ENCODE measurements at regions not wholly inside any gene's neighbourhood (a gene's known extent, or its start where the extent isn't known, plus 50 kb on each side); places are given as distances from the start of the nearest gene placed in this dataset.

DNA sequence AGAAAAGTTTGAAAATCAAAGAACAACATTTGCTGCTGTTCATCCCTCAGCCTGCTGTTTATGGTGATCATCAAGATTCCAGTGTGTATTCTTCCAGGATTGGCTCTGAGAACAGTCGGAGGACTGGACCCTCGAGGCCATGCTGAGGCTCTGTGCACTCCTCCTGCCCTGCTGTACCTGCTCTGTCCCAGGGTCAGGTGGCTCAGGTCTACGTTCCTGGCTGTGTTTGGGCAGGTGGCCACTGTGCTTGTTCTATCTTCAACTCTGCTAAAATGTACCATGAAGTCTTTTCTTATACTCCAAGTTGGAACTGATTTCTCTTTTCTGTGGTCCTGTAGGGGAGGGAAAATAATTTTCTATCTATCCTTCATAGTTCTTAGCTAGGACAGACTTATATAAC is 175.9 kb downstream of the RWDD3 start:
- TF ChIP-seq, protein P1, sequence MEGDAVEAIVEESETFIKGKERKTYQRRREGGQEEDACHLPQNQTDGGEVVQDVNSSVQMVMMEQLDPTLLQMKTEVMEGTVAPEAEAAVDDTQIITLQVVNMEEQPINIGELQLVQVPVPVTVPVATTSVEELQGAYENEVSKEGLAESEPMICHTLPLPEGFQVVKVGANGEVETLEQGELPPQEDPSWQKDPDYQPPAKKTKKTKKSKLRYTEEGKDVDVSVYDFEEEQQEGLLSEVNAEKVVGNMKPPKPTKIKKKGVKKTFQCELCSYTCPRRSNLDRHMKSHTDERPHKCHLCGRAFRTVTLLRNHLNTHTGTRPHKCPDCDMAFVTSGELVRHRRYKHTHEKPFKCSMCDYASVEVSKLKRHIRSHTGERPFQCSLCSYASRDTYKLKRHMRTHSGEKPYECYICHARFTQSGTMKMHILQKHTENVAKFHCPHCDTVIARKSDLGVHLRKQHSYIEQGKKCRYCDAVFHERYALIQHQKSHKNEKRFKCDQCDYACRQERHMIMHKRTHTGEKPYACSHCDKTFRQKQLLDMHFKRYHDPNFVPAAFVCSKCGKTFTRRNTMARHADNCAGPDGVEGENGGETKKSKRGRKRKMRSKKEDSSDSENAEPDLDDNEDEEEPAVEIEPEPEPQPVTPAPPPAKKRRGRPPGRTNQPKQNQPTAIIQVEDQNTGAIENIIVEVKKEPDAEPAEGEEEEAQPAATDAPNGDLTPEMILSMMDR (conservative IDR thresholded peaks at IDR 0.05; ENCODE audit: low read length): no peak
- TF ChIP-seq EZH2phosphoT487 (IDR thresholded peaks at IDR 0.05; ENCODE audit: borderline replicate concordance, low read depth, low read length): no peak

Data from OCI-LY7 (cell line).